ENCODE measurements at regions not wholly inside any gene's neighbourhood (a gene's known extent, or its start where the extent isn't known, plus 50 kb on each side); places are given as distances from the start of the nearest gene placed in this dataset.

- Mint-ChIP-seq H3K9me3 (peaks cover 0 to 2% of the 10 kb centered on the region in 2 donors), H3K4me1 (no peaks in the 10 kb centered on the region), H3K27me3 (peaks cover 16 to 31% of the 10 kb centered on the region in 2 donors), H3K4me3 (no peak overlapping the region), H3K36me3 (no peaks in the 10 kb centered on the region), H3K27ac (no peak overlapping the region)
- no peak for ATAC-seq (replicated peaks)
- DNase-seq: no peak
These were observed 50.7 kb upstream of the ADRA1D start for GRCh38 chr20:4299773-4300172.

- Mint-ChIP-seq H3K4me1 (no peaks in the 10 kb centered on the region), H3K4me3 (no peak overlapping the region), H3K27me3 (peaks cover 16 to 31% of the 10 kb centered on the region in 2 donors), H3K9me3 (peaks cover 0 to 2% of the 10 kb centered on the region in 2 donors), H3K36me3 (no peaks in the 10 kb centered on the region), H3K27ac (no peak overlapping the region)
- ATAC-seq (replicated peaks) (no peak), DNase-seq (no peak)
These were observed 50.1 kb upstream of the ADRA1D start for GRCh38 chr20:4299216-4299615.
